Naive thymus-derived CD4-positive, alpha-beta T cell (primary cell): ENCODE measurements at regions not wholly inside any gene's neighbourhood (a gene's known extent, or its start where the extent isn't known, plus 50 kb on each side); places are given as distances from the start of the nearest gene placed in this dataset.

Source experiments
- ATAC-seq: fragments of 150-1000 bp; cut with Tn5 transposase; 2 replicates; pipeline ENCODE4 v1.10.0; 2021; ENCODE audit warnings: mild to moderate bottlenecking, moderate library complexity
- CTCF ChIA-PET: fragments of 350-600 bp; sonication (Branson Sonifier 250); formaldehyde crosslinking; loops from one replicate; lab custom pipeline; 2021; ENCODE audit warnings: antibody characterized with exemption; lab: Charles Lee
- POLR2A ChIA-PET: fragments of 350-600 bp; sonication (Branson Sonifier 250); formaldehyde crosslinking; loops from one replicate; lab custom pipeline; 2021; ENCODE audit warnings: antibody characterized with exemption, inconsistent platforms; lab: Charles Lee
- DNase-seq, 9 donors: peaks; one replicate each; pipeline versions ENCODE4 v3.0.0 to v3.0.0-alpha.2; 2020 to 2022; ENCODE audit warnings: mixed read lengths in 1 of 9
- H3K27ac ChIP-seq: one replicate; pipeline ENCODE4 v1.7.0; 2013; ENCODE audit warnings: mild to moderate bottlenecking, low read depth, low read length, moderate library complexity
- H3K27me3 ChIP-seq, 2 donors: one replicate each; pipeline ENCODE4 v1.7.0; 2013; ENCODE audit warnings: low read length in 2 of 2, mild to moderate bottlenecking in 2 of 2, moderate library complexity in 2 of 2; ENCODE audit not compliant: control insufficient read depth in 2 of 2, insufficient read depth in 2 of 2
- H3K36me3 ChIP-seq, 3 experiments: 1 replicate in 2 of 3; 2 replicates in 1 of 3; pipeline ENCODE4 v1.7.0; 2013; ENCODE audit warnings: low read length in 3 of 3, mild to moderate bottlenecking in 3 of 3, moderate library complexity in 1 of 3; ENCODE audit not compliant: insufficient read depth in 3 of 3, control insufficient read depth in 2 of 3
- H3K4me1 ChIP-seq, 2 donors: one replicate each; pipeline ENCODE4 v1.7.0; 2013; ENCODE audit warnings: low read length in 2 of 2, mild to moderate bottlenecking in 2 of 2, moderate library complexity in 1 of 2; ENCODE audit not compliant: control insufficient read depth in 2 of 2, insufficient read depth in 2 of 2
- H3K4me3 ChIP-seq: 2 replicates; pipeline ENCODE4 v1.7.0; 2013; ENCODE audit warnings: mild to moderate bottlenecking, low read length
- H3K9me3 ChIP-seq, 3 experiments: 1 replicate in 2 of 3; 2 replicates in 1 of 3; pipeline ENCODE4 v1.7.0; 2013; ENCODE audit warnings: low read length in 3 of 3; ENCODE audit not compliant: control insufficient read depth in 2 of 3
- H3K27ac Mint-ChIP-seq, 9 donors: one replicate each; pipeline ENCODE4 v1.8.0; 2020 to 2022; ENCODE audit warnings: mixed read lengths in 9 of 9, mild to moderate bottlenecking in 8 of 9, moderate library complexity in 5 of 9, inconsistent platforms in 2 of 9
- H3K27me3 Mint-ChIP-seq, 5 donors: one replicate each; pipeline ENCODE4 v1.8.0; 2021 to 2022; ENCODE audit warnings: mixed read lengths in 5 of 5, mild to moderate bottlenecking in 1 of 5
- H3K36me3 Mint-ChIP-seq, 5 donors: one replicate each; pipeline ENCODE4 v1.8.0; 2020 to 2022; ENCODE audit warnings: mixed read lengths in 5 of 5, mild to moderate bottlenecking in 3 of 5, inconsistent platforms in 1 of 5
- H3K4me1 Mint-ChIP-seq, 7 donors: one replicate each; pipeline ENCODE4 v1.8.0; 2020 to 2022; ENCODE audit warnings: mixed read lengths in 7 of 7, mild to moderate bottlenecking in 3 of 7, inconsistent platforms in 1 of 7
- H3K4me3 Mint-ChIP-seq, 10 donors: one replicate each; pipeline ENCODE4 v1.8.0; 2020 to 2022; ENCODE audit warnings: mild to moderate bottlenecking in 10 of 10, mixed read lengths in 10 of 10, moderate library complexity in 6 of 10, inconsistent platforms in 2 of 10
- H3K9me3 Mint-ChIP-seq, 11 donors: one replicate each; pipeline ENCODE4 v1.8.0; 2020 to 2022; ENCODE audit warnings: mixed read lengths in 11 of 11, mild to moderate bottlenecking in 4 of 11, inconsistent platforms in 1 of 11, moderate library complexity in 1 of 11
- intact Hi-C, 2 donors: fragments of 100-400 bp; cut with micrococcal nuclease; formaldehyde crosslinking; loops; one replicate each; pipeline ENCODE4 v1.15.1; 2023

GRCh38 chr12:5294274-5295070, 137.4 kb upstream of the NTF3 start:
- peaks cover 0 to 7% (median 0%) of the 10 kb centered on the region in 11 donors for H3K9me3 Mint-ChIP-seq
- POLR2A ChIA-PET: no interaction called here
- no peaks in the 10 kb centered on the region for H3K36me3 Mint-ChIP-seq
- no peak overlapping the region for H3K4me3 Mint-ChIP-seq
- intact Hi-C loops: no loop called here
- no peak overlapping the region for H3K27ac Mint-ChIP-seq
- peaks cover 0 to 29% (median 6%) of the 10 kb centered on the region in 5 donors for H3K27me3 Mint-ChIP-seq
- no peak overlapping the region for H3K4me3 ChIP-seq
- ATAC-seq (no peak), DNase-seq (no peak)
- no peaks in the 10 kb centered on the region for H3K9me3 ChIP-seq
- H3K27ac ChIP-seq: no peak overlapping the region
- no peaks in the 10 kb centered on the region for H3K4me1 ChIP-seq
- H3K4me1 Mint-ChIP-seq: no peaks in the 10 kb centered on the region
- no peaks in the 10 kb centered on the region for H3K27me3 ChIP-seq
- CTCF ChIA-PET: no interaction called here
- H3K36me3 ChIP-seq: no peaks in the 10 kb centered on the region

GRCh38 chr12:5295151-5295550, 136.8 kb upstream of the NTF3 start:
- H3K4me3 ChIP-seq: no peak overlapping the region
- no peak overlapping the region for H3K27ac Mint-ChIP-seq
- no peaks in the 10 kb centered on the region for H3K36me3 ChIP-seq
- H3K27me3 Mint-ChIP-seq: peaks cover 0 to 29% (median 6%) of the 10 kb centered on the region in 5 donors
- no peak overlapping the region for H3K27ac ChIP-seq
- POLR2A ChIA-PET: no interaction called here
- intact Hi-C loops: no loop called here
- no peaks in the 10 kb centered on the region for H3K4me1 ChIP-seq
- no peaks in the 10 kb centered on the region for H3K36me3 Mint-ChIP-seq
- CTCF ChIA-PET: no interaction called here
- H3K9me3 ChIP-seq: no peaks in the 10 kb centered on the region
- DNase-seq (no peak), ATAC-seq (no peak)
- H3K27me3 ChIP-seq: no peaks in the 10 kb centered on the region
- H3K4me3 Mint-ChIP-seq: no peak overlapping the region
- H3K4me1 Mint-ChIP-seq: no peaks in the 10 kb centered on the region
- peaks cover 0 to 5% (median 0%) of the 10 kb centered on the region in 11 donors for H3K9me3 Mint-ChIP-seq

- Histone ChIP-seq H3K27me3 (no peaks in the 10 kb centered on the region), H3K4me1 (no peaks in the 10 kb centered on the region), H3K9me3 (no peaks in the 10 kb centered on the region), H3K36me3 (no peaks in the 10 kb centered on the region), H3K27ac (no peak overlapping the region), H3K4me3 (no peak overlapping the region)
- ATAC-seq: no peak
- POLR2A ChIA-PET: no interaction called here
- Mint-ChIP-seq H3K4me1 (no peaks in the 10 kb centered on the region), H3K36me3 (no peaks in the 10 kb centered on the region), H3K27me3 (peaks cover 0 to 26% (median 8%) of the 10 kb centered on the region in 5 donors), H3K4me3 (no peak overlapping the region), H3K9me3 (peaks cover 0 to 4% (median 0%) of the 10 kb centered on the region in 11 donors), H3K27ac (no peak overlapping the region)
- CTCF ChIA-PET: no interaction called here
- DNase-seq: no peak
- intact Hi-C loops: no loop called here
These were observed 135.9 kb upstream of the NTF3 start for GRCh38 chr12:5295996-5296395.

- H3K4me3 Mint-ChIP-seq: no peak overlapping the region
- no peaks in the 10 kb centered on the region for H3K27me3 ChIP-seq
- ChIA-PET POLR2A (no interaction called here), CTCF (no interaction called here)
- H3K9me3 ChIP-seq: no peaks in the 10 kb centered on the region
- H3K4me1 Mint-ChIP-seq: peaks cover 0 to 1% (median 0%) of the 10 kb centered on the region in 7 donors
- no peak overlapping the region for H3K27ac ChIP-seq
- no peak overlapping the region for H3K4me3 ChIP-seq
- H3K36me3 ChIP-seq: no peaks in the 10 kb centered on the region
- H3K4me1 ChIP-seq: no peaks in the 10 kb centered on the region
- DNase-seq (no peak), ATAC-seq (no peak)
- no peaks in the 10 kb centered on the region for H3K36me3 Mint-ChIP-seq
- no peak overlapping the region for H3K27ac Mint-ChIP-seq
- peaks cover 0 to 4% (median 0%) of the 10 kb centered on the region in 11 donors for H3K9me3 Mint-ChIP-seq
- peaks cover 0 to 15% (median 3%) of the 10 kb centered on the region in 5 donors for H3K27me3 Mint-ChIP-seq
- intact Hi-C loops: no loop called here
These were observed 130.4 kb upstream of the NTF3 start for GRCh38 chr12:5301539-5301938.

GRCh38 chr12:5305425-5305824, 126.5 kb upstream of the NTF3 start:
- Mint-ChIP-seq H3K4me1 (peaks cover 0 to 1% (median 0%) of the 10 kb centered on the region in 7 donors), H3K27ac (no peak overlapping the region), H3K4me3 (no peak overlapping the region), H3K9me3 (peaks cover 0 to 4% (median 0%) of the 10 kb centered on the region in 11 donors), H3K27me3 (peaks cover 0 to 19% (median 3%) of the 10 kb centered on the region in 5 donors), H3K36me3 (no peaks in the 10 kb centered on the region)
- ATAC-seq (no peak), DNase-seq (no peak)
- Histone ChIP-seq H3K27ac (no peak overlapping the region), H3K4me3 (no peak overlapping the region), H3K36me3 (no peaks in the 10 kb centered on the region), H3K9me3 (no peaks in the 10 kb centered on the region), H3K4me1 (no peaks in the 10 kb centered on the region), H3K27me3 (no peaks in the 10 kb centered on the region)
- intact Hi-C loops: no loop called here
- ChIA-PET POLR2A (no interaction called here), CTCF (no interaction called here)

- H3K27me3 Mint-ChIP-seq: peaks cover 0 to 19% (median 2%) of the 10 kb centered on the region in 5 donors
- no peaks in the 10 kb centered on the region for H3K36me3 Mint-ChIP-seq
- no peaks in the 10 kb centered on the region for H3K36me3 ChIP-seq
- H3K4me3 Mint-ChIP-seq: no peak overlapping the region
- no peaks in the 10 kb centered on the region for H3K9me3 ChIP-seq
- H3K27ac Mint-ChIP-seq: peak overlapping the region in 1 of 9 donors; percentile 34
- DNase-seq: no peak
- no peak overlapping the region for H3K27ac ChIP-seq
- ChIA-PET CTCF (no interaction called here), POLR2A (no interaction called here)
- peaks cover 0 to 4% (median 0%) of the 10 kb centered on the region in 11 donors for H3K9me3 Mint-ChIP-seq
- H3K4me3 ChIP-seq: no peak overlapping the region
- ATAC-seq: no peak
- intact Hi-C loops: no loop called here
- H3K4me1 ChIP-seq: no peaks in the 10 kb centered on the region
- H3K27me3 ChIP-seq: no peaks in the 10 kb centered on the region
- H3K4me1 Mint-ChIP-seq: peaks cover 0 to 1% (median 0%) of the 10 kb centered on the region in 7 donors
These were observed 125.9 kb upstream of the NTF3 start for GRCh38 chr12:5305886-5306545.
